ENCODE measurements at regions not wholly inside any gene's neighbourhood (a gene's known extent, or its start where the extent isn't known, plus 50 kb on each side); places are given as distances from the start of the nearest gene placed in this dataset.
A peak's percentile ranks its signal among the peaks of the same experiment; 100 is the strongest.

DNA sequence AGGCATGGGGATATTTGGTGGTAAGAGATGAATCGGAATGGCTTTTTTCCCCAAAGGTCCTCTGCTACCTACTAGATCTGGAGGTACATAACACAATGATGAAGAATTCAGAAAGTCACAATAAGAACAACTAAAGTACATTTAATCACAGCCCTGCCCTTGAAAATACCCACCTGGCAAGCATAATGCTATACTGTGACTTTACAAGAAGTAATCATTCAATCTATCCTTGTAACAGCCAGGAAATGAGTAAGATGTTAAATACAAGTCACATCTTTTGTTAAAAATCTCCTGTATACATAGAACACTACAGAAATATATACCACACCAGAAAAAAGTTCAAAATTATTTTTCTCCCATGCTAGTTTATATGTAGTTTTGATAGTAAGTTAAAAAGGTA, 108.3 kb upstream of the ABCB5 start:
- DNase-seq (ENCODE audit: low read depth, low spot score), result no peak
- no peak overlapping the region for H3K4me3 ChIP-seq (ENCODE audit: insufficient read length, low read depth)

DNA sequence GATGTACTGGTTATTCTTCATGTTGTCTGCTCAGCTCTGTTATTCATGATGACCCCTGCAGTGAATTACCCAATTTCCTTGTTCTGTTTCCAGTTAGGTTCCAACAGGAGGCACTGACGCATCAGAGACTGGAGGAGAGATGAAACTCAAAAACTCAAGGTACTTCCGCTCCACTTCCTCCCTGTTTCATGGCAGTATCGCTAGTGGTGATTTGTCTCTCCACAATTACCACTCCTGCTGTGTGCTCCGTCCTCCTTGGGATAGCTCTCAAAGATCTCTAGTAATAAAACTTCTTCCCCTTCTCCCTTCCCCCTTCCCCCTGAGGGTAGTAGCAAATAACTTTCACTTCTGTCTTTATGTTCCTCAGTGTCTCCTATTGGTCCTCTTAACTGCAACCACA, 107.4 kb upstream of the ABCB5 start:
- Histone ChIP-seq H3K4me1 (ENCODE audit: insufficient read depth, insufficient read length) (no peaks in the 10 kb centered on the region), H3K36me3 (ENCODE audit: insufficient read depth, insufficient read length, low read length) (no peaks in the 10 kb centered on the region), H3K4me3 (ENCODE audit: insufficient read length, low read depth) (no peak overlapping the region), H3K27me3 (ENCODE audit: insufficient read depth, insufficient read length) (no peaks in the 10 kb centered on the region), H3K9ac (ENCODE audit: insufficient read length, low read depth) (no peak overlapping the region), H3K9me3 (ENCODE audit: insufficient read depth, low read length) (no peaks in the 10 kb centered on the region)
- DNase-seq (ENCODE audit: low read depth, low spot score), result peak; percentile 11
- TF ChIP-seq ZNF274 (IDR thresholded peaks at IDR 0.05; ENCODE audit: low read depth, low read length) (no peak), SUZ12 (IDR thresholded peaks at IDR 0.05; ENCODE audit: extremely low read depth, insufficient read depth, insufficient read length) (no peak), YY1 (IDR thresholded peaks at IDR 0.05; ENCODE audit: insufficient read depth, insufficient read length) (no peak)

More for the DNA sequence above, 108.3 kb upstream of the ABCB5 start:
- Histone ChIP-seq H3K4me1 (ENCODE audit: insufficient read depth, insufficient read length) (no peaks in the 10 kb centered on the region), H3K9me3 (ENCODE audit: insufficient read depth, low read length) (no peaks in the 10 kb centered on the region), H3K27me3 (ENCODE audit: insufficient read depth, insufficient read length) (no peaks in the 10 kb centered on the region), H3K36me3 (ENCODE audit: insufficient read depth, insufficient read length, low read length) (no peaks in the 10 kb centered on the region), H3K9ac (ENCODE audit: insufficient read length, low read depth) (no peak overlapping the region)
- no peak for TF ChIP-seq YY1 (IDR thresholded peaks at IDR 0.05; ENCODE audit: insufficient read depth, insufficient read length)
- TF ChIP-seq SUZ12 (IDR thresholded peaks at IDR 0.05; ENCODE audit: extremely low read depth, insufficient read depth, insufficient read length), result no peak
- no peak for TF ChIP-seq ZNF274 (IDR thresholded peaks at IDR 0.05; ENCODE audit: low read depth, low read length)

DNA sequence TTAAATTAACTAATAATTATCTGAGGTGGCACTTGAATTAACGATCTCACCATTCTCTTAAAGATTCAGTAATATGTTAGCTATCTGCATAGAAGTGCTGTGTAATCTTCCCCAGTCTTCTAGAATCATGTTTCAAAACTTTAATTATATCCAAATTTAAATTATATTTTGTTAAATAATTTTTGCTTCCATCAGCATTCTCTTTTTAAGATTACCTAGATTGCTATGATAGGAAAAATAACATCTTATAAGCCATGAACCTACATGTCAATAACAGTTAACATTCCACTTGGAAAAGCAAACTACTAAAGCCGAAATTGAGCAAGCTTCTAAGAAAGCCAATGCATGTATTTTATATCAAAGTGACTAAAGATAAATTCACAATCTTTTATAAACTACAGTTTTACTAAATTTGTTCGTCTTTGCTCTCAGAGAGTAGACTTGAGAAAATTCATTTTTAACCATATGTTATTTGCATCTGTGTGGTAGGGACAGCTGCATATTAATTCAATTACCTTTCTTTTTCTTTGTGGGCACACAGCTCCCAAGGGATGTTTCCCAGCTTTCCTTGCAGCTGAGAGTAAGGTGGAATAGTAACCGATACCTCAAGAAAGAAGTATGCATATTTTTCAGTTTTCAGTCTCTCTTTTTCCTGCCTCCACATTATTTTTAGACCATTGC, 105.4 kb upstream of the ABCB5 start:
- no peak overlapping the region for H3K9ac ChIP-seq (ENCODE audit: insufficient read length, low read depth)
- H3K36me3 ChIP-seq (ENCODE audit: insufficient read depth, insufficient read length, low read length), result no peaks in the 10 kb centered on the region
- no peak for DNase-seq (ENCODE audit: low read depth, low spot score)
- H3K9me3 ChIP-seq (ENCODE audit: insufficient read depth, low read length), result no peaks in the 10 kb centered on the region
- TF ChIP-seq YY1 (IDR thresholded peaks at IDR 0.05; ENCODE audit: insufficient read depth, insufficient read length) (no peak), SUZ12 (IDR thresholded peaks at IDR 0.05; ENCODE audit: extremely low read depth, insufficient read depth, insufficient read length) (no peak), ZNF274 (IDR thresholded peaks at IDR 0.05; ENCODE audit: low read depth, low read length) (no peak)
- H3K4me3 ChIP-seq (ENCODE audit: insufficient read length, low read depth), result no peak overlapping the region
- H3K4me1 ChIP-seq (ENCODE audit: insufficient read depth, insufficient read length), result no peaks in the 10 kb centered on the region
- H3K27me3 ChIP-seq (ENCODE audit: insufficient read depth, insufficient read length), result no peaks in the 10 kb centered on the region

DNA sequence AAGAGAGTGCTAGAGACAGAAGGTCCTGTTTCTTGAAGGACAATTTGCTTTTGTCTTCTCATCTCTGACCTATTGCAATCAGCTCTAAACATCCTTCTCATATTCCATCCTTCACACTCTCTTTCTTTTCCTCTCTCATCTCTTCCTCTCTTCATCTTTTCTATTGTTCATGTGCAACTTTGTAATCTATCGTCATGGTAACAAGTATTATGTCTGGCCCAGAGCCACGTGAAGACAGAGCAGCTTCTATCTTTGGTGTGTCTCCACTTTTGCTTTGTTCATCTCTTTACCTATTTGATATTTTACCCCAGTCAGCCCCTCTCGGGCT, 104.9 kb upstream of the ABCB5 start:
- no peak overlapping the region for H3K4me3 ChIP-seq (ENCODE audit: insufficient read length, low read depth)
- no peaks in the 10 kb centered on the region for H3K27me3 ChIP-seq (ENCODE audit: insufficient read depth, insufficient read length)
- TF ChIP-seq SUZ12 (IDR thresholded peaks at IDR 0.05; ENCODE audit: extremely low read depth, insufficient read depth, insufficient read length) (no peak), YY1 (IDR thresholded peaks at IDR 0.05; ENCODE audit: insufficient read depth, insufficient read length) (no peak), ZNF274 (IDR thresholded peaks at IDR 0.05; ENCODE audit: low read depth, low read length) (no peak)
- H3K9ac ChIP-seq (ENCODE audit: insufficient read length, low read depth), result no peak overlapping the region
- DNase-seq (ENCODE audit: low read depth, low spot score), result no peak
- H3K36me3 ChIP-seq (ENCODE audit: insufficient read depth, insufficient read length, low read length), result no peaks in the 10 kb centered on the region
- H3K4me1 ChIP-seq (ENCODE audit: insufficient read depth, insufficient read length), result no peaks in the 10 kb centered on the region
- H3K9me3 ChIP-seq (ENCODE audit: insufficient read depth, low read length), result no peaks in the 10 kb centered on the region

DNA sequence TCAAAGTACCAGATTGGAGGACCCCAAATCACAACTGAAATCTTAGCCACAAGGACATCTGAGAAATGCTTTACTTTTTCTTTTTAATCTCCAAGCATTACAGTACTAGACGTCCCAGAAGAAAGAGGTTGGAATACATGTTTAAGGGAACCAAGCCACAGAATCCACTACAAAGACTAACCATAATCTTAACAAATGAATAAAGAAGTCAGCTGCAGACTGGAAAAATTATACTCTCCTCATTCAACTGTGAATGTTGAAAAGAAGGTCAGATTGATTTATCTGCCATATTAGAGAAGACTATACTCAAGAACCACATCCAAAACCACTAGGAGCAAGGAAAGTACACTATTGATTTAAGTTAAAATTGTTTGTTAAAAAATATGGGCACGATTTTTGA, 102.1 kb upstream of the ABCB5 start:
- Histone ChIP-seq H3K9ac (ENCODE audit: insufficient read length, low read depth) (no peak overlapping the region), H3K4me1 (ENCODE audit: insufficient read depth, insufficient read length) (no peaks in the 10 kb centered on the region), H3K4me3 (ENCODE audit: insufficient read length, low read depth) (no peak overlapping the region), H3K36me3 (ENCODE audit: insufficient read depth, insufficient read length, low read length) (no peaks in the 10 kb centered on the region), H3K9me3 (ENCODE audit: insufficient read depth, low read length) (no peaks in the 10 kb centered on the region), H3K27me3 (ENCODE audit: insufficient read depth, insufficient read length) (no peaks in the 10 kb centered on the region)
- DNase-seq (ENCODE audit: low read depth, low spot score), result no peak
- TF ChIP-seq YY1 (IDR thresholded peaks at IDR 0.05; ENCODE audit: insufficient read depth, insufficient read length) (no peak), SUZ12 (IDR thresholded peaks at IDR 0.05; ENCODE audit: extremely low read depth, insufficient read depth, insufficient read length) (no peak), ZNF274 (IDR thresholded peaks at IDR 0.05; ENCODE audit: low read depth, low read length) (no peak)

DNA sequence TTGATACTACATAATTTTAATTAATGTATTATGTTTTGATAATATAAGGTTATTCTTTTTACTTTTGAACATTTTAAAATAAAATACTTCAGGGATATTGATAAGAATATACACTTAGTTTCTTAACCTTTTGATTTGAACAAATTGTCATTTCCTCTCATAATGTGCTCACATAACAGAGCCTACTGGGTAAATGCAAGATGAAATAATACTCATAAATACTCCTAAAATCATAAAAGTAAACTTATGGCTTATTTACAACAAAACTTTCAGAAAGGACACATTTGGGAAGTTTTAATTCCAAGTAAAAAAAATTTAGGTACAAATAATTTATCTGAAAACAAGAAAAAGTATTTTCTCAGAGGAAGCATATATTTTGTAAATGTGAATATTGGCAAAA, 101.6 kb upstream of the ABCB5 start:
- H3K27me3 ChIP-seq (ENCODE audit: insufficient read depth, insufficient read length), result no peaks in the 10 kb centered on the region
- TF ChIP-seq YY1 (IDR thresholded peaks at IDR 0.05; ENCODE audit: insufficient read depth, insufficient read length) (no peak), SUZ12 (IDR thresholded peaks at IDR 0.05; ENCODE audit: extremely low read depth, insufficient read depth, insufficient read length) (no peak), ZNF274 (IDR thresholded peaks at IDR 0.05; ENCODE audit: low read depth, low read length) (no peak)
- H3K9me3 ChIP-seq (ENCODE audit: insufficient read depth, low read length), result no peaks in the 10 kb centered on the region
- no peaks in the 10 kb centered on the region for H3K4me1 ChIP-seq (ENCODE audit: insufficient read depth, insufficient read length)
- no peaks in the 10 kb centered on the region for H3K36me3 ChIP-seq (ENCODE audit: insufficient read depth, insufficient read length, low read length)
- no peak overlapping the region for H3K9ac ChIP-seq (ENCODE audit: insufficient read length, low read depth)
- no peak overlapping the region for H3K4me3 ChIP-seq (ENCODE audit: insufficient read length, low read depth)
- no peak for DNase-seq (ENCODE audit: low read depth, low spot score)

DNA sequence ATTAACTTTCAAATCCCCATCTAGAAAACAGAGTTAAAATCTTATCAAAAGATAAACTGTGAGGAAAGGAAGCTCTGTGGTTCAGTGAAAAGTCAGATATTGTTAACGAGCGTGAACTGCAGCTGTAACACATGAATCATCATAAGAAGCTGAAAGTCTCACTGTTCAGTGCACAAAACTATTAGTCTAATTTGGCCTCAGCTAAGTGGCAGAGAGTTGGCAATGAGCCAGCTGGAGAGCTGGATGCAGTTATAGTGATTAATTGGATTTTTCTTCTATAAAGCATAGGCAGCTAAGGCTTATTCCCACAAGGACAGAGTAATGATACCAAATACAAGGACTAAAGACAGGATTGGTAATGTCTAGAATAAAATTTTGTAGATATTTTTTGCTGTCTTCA, 101.1 kb upstream of the ABCB5 start:
- DNase-seq (ENCODE audit: low read depth, low spot score), result no peak
- H3K36me3 ChIP-seq (ENCODE audit: insufficient read depth, insufficient read length, low read length), result no peaks in the 10 kb centered on the region
- no peak overlapping the region for H3K9ac ChIP-seq (ENCODE audit: insufficient read length, low read depth)
- TF ChIP-seq ZNF274 (IDR thresholded peaks at IDR 0.05; ENCODE audit: low read depth, low read length) (no peak), SUZ12 (IDR thresholded peaks at IDR 0.05; ENCODE audit: extremely low read depth, insufficient read depth, insufficient read length) (no peak), YY1 (IDR thresholded peaks at IDR 0.05; ENCODE audit: insufficient read depth, insufficient read length) (no peak)
- no peaks in the 10 kb centered on the region for H3K9me3 ChIP-seq (ENCODE audit: insufficient read depth, low read length)
- no peaks in the 10 kb centered on the region for H3K4me1 ChIP-seq (ENCODE audit: insufficient read depth, insufficient read length)
- H3K27me3 ChIP-seq (ENCODE audit: insufficient read depth, insufficient read length), result no peaks in the 10 kb centered on the region
- H3K4me3 ChIP-seq (ENCODE audit: insufficient read length, low read depth), result no peak overlapping the region
